ENCODE measurements at regions not wholly inside any gene's neighbourhood (a gene's known extent, or its start where the extent isn't known, plus 50 kb on each side); places are given as distances from the start of the nearest gene placed in this dataset.
A peak's percentile ranks its signal among the peaks of the same experiment; 100 is the strongest.

GRCh38 chr5:62977661-62978060 is 399.0 kb downstream of the LRRC70 start:
- DNase-seq (ENCODE audit: low read depth): peak; percentile 1
- no peak for TF ChIP-seq CTCF (conservative IDR thresholded peaks at IDR 0.05; ENCODE audit: low read depth, low read length)
- no peak overlapping the region for H3K4me3 ChIP-seq (ENCODE audit: low read depth, low read length)

- peak; percentile 39 for DNase-seq (ENCODE audit: low read depth)
- no peak overlapping the region for H3K4me3 ChIP-seq (ENCODE audit: low read depth, low read length)
- no peak for TF ChIP-seq CTCF (conservative IDR thresholded peaks at IDR 0.05; ENCODE audit: low read depth, low read length)
Observed at GRCh38 chr5:62974623-62975022, 396.0 kb downstream of the LRRC70 start.

GRCh38 chr5:62969409-62970120 is 390.9 kb downstream of the LRRC70 start:
- DNase-seq (ENCODE audit: low read depth): peak; percentile 20
- no peak for TF ChIP-seq CTCF (conservative IDR thresholded peaks at IDR 0.05; ENCODE audit: low read depth, low read length)

GRCh38 chr5:62964428-62964827 is 385.8 kb downstream of the LRRC70 start:
- no peak for DNase-seq (ENCODE audit: low read depth)
- TF ChIP-seq CTCF (conservative IDR thresholded peaks at IDR 0.05; ENCODE audit: low read depth, low read length): no peak
- no peak overlapping the region for H3K4me3 ChIP-seq (ENCODE audit: low read depth, low read length)

More at GRCh38 chr5:62969409-62970120, 390.9 kb downstream of the LRRC70 start:
- H3K4me3 ChIP-seq (ENCODE audit: low read depth, low read length): no peak overlapping the region

- TF ChIP-seq CTCF (conservative IDR thresholded peaks at IDR 0.05; ENCODE audit: low read depth, low read length): no peak
- DNase-seq (ENCODE audit: low read depth): no peak
- no peak overlapping the region for H3K4me3 ChIP-seq (ENCODE audit: low read depth, low read length)
Observed at GRCh38 chr5:62960781-62961180, 382.2 kb downstream of the LRRC70 start.

- H3K4me3 ChIP-seq (ENCODE audit: low read depth, low read length): no peak overlapping the region
- no peak for TF ChIP-seq CTCF (conservative IDR thresholded peaks at IDR 0.05; ENCODE audit: low read depth, low read length)
- no peak for DNase-seq (ENCODE audit: low read depth)
Observed at GRCh38 chr5:62956597-62956996, 378.0 kb downstream of the LRRC70 start.

- TF ChIP-seq CTCF (conservative IDR thresholded peaks at IDR 0.05; ENCODE audit: low read depth, low read length): no peak
- DNase-seq (ENCODE audit: low read depth): no peak
- H3K4me3 ChIP-seq (ENCODE audit: low read depth, low read length): no peak overlapping the region
Observed at GRCh38 chr5:62954578-62954977, 376.0 kb downstream of the LRRC70 start.

Measured in choroid plexus epithelial cell (primary cell).